ENCODE measurements at regions not wholly inside any gene's neighbourhood (a gene's known extent, or its start where the extent isn't known, plus 50 kb on each side); places are given as distances from the start of the nearest gene placed in this dataset.

GRCh38 chr11:8799273-8799672 is 111.7 kb upstream of the AKIP1 start:
- DNase-seq (ENCODE audit: low read depth), result no peak

- no peak for DNase-seq (ENCODE audit: low read depth)
These were observed 110.4 kb upstream of the AKIP1 start for GRCh38 chr11:8800520-8801110.

- no peak for DNase-seq (ENCODE audit: low read depth)
These were observed 109.9 kb upstream of the AKIP1 start for GRCh38 chr11:8801121-8801520.

DNA sequence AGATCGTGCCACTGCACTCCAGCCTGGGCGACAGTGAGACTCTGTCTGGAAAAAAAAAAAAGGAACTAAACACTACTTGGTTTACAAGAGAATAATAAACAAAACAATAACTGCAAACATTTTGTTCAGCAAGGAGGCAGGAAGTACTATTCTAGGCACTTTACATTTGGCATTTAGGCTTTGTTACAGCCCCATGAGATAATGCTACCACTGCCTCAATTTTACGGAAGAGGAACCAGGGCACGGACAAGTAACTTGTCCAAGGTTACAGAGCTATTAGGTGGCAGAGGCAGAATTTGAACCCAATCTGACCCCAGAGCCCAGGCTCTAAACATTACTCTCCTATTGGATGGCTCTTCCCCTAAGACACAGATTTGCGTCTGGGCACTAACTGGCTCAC is 108.7 kb upstream of the AKIP1 start:
- DNase-seq (ENCODE audit: low read depth), result no peak

- no peak for DNase-seq (ENCODE audit: low read depth)
These were observed 107.0 kb upstream of the AKIP1 start for GRCh38 chr11:8803973-8804372.

DNA sequence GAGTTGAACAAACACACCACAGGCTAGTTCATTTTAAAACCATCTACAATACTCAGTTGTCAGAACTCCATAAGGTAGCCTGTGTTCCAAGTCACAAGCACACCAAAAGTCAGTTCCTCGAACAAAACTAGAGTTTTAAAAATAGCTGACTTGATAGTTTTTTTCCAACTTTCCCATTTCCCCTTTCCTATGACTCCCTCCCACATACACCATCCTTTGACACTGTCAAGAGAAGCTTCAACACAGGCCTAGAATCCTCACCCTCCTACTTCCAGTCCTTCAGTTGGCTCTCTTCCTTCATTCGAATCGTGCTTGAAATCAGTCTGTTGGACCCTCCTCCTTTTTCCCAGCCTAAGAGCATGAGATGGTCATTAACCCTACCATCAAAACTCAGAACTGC is 105.7 kb upstream of the AKIP1 start:
- DNase-seq (ENCODE audit: low read depth), result no peak

- DNase-seq (ENCODE audit: low read depth), result no peak
These were observed 104.0 kb upstream of the AKIP1 start for GRCh38 chr11:8806974-8807373.

DNA sequence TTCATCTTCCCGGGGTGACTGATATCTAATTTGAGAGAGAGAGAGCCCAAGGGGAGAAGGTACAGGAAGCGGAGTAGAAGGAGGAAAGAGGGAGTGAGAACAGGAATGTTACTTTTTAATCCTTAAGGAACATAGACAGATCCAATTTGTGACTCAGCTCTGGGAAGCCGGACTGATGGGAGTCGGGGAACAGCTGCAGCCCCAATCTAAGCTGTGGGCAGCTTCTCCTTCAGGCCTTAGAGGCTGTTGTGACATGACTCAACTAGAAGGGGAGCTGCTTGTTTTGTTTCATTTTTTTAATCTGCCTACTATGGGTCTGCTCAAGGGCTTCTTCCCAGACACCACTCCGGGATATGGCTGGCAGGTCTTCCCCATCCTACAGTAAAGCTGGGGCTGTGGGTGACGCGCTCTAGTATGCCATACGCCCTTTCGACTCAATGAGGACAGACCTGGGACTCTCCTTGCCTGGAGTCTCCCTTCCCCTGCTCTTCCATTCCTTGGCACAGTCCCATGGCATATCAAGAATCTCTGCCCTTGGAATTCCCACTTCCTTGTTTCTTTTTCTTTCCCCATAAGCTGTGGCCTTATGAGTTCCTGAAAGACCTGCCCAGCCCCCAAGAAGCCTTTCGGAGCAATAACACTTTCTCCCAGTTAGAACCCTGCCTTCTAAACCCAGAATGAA is 103.3 kb upstream of the AKIP1 start:
- no peak for DNase-seq (ENCODE audit: low read depth)

DNA sequence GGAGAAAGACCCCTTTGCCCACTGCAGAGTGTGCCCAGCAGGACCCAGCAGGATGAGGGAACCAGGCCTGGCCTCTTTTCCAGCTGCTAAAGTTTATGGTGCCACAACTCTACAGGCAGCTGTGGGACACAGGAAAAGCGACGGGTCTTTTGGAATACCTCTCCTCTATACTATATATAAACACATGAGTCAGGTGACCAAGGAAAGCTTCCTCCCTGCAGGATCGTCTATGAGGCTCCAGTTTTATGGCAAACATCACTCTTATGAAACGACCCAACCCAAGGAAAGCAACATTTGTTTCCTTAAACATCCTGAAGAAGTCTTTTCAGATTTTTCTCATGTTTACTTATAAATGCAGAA is 102.8 kb upstream of the AKIP1 start:
- DNase-seq (ENCODE audit: low read depth), result no peak

DNA sequence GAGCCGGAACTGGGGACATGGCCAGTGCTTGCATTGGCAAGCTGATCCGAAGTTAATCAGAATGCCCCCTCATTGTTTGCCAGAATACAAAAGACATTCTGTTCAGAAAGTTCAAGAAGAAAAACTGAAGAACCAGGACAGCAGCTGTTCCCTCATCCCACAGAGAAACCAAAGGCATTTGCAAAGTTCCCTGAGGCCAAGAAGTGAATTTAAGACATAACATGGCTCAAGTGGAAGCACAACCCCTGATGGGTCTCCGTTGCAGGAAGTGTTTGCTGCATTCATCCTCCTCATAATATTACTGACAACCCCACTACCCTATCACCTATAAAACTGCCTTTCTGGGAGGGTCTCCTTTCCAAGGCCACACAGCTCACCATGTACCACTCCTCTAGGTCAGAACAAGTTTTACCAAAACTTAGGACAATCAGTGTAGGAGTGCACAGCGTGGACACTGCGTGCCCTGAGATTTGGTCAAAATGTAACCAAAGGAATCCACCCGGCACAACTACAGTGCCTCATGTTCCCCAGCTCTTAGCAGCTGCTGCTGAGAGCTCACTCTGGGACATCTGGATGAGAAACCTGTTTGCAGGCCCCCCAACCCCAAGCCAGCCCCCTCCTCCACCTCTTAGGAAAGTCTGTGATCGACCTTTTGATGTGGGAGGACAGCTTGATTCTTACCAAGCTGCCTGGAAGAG is 101.6 kb upstream of the AKIP1 start:
- no peak for DNase-seq (ENCODE audit: low read depth)

DNA sequence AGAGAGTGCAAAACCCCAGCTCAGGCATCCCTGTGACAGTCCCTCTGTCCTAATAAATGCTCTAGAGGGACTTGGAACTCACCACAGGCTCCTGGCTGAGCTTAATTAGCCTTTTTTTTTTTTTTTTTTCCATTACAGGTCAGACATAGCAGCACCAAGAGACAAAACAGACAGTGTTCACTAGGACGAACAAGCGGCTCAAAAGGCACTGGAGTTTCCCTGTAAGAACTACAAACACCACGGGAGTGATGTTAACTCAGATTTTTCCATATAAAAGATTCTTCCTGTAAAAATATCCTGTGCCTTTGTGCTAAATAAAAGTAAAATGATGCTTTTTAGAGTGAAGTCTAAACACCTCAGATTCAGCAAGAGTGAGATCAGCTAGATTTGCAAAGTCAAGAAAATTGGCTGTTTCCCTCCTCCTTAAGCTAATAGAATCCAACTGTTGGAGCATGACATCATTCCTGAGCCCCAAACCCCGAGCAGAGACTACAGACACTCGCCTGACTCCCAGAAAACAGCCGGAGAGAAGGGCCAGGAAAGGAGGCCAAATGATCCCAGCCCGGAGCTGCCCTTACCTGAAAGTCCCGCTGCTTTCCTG is 101.0 kb upstream of the AKIP1 start:
- no peak for DNase-seq (ENCODE audit: low read depth)

DNA sequence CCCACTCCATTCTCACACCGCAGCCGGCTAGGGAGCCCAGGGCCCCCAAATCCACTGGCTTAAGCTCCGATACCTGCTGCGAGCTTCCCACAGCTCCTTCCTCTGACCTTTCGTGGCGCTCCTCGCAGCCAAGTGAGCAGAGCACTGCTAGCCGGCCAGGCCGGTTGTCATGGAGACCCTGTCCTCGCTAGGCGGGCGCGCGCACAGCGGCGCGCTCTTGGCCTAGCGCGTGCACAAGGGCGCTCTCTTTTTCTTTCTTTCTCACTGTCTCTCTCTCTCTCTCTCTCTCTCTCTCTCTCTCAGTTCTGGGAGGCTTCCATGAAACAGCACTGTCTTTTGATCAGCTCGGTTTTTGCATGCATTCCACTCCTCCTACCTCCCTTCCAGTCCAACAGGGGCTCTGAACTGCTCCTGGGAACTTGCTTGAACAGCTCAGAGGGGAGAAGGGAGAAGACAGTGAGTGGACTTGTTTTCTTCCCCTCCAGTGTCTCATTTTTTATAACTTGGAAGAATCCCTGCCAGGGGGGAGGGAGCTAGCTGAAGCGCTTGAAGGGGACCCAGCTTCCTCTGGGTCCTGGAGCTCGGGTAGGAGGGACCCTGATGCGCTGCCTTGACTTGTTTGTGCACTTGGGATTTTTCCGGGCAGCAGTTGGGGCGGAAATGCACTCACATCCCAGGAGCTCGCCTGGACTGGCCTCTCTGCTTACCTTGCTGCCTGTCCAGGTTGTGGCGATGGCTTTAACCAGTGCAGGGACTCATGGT is 100.3 kb upstream of the AKIP1 start:
- DNase-seq (ENCODE audit: low read depth), result no peak

- no peak for DNase-seq (ENCODE audit: low read depth)
These were observed 99.4 kb upstream of the AKIP1 start for GRCh38 chr11:8811571-8811970.

DNA sequence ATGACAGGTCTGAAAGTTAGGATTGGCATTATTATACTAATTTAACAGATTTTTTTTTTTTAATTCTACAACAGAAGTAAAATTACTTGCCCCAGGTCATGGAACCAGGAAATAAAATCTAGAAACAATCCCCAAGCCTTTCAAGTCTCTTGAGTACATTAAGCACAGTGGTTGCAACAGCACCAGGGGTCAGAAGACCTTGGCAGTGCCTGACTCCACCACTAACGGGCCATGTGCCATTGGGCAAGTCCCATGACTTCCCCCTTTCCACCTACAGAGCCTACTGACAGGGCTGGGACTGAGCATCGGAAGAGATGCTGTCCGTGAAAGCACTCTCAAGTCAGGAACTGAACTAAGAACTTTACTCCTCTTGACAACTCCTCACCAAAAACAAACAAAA is 98.6 kb upstream of the AKIP1 start:
- no peak for DNase-seq (ENCODE audit: low read depth)

- DNase-seq (ENCODE audit: low read depth), result peak; percentile 15
These were observed 97.3 kb upstream of the AKIP1 start for GRCh38 chr11:8813658-8814057.

GRCh38 chr11:8814209-8814922 is 96.6 kb upstream of the AKIP1 start:
- no peak for DNase-seq (ENCODE audit: low read depth)

DNA sequence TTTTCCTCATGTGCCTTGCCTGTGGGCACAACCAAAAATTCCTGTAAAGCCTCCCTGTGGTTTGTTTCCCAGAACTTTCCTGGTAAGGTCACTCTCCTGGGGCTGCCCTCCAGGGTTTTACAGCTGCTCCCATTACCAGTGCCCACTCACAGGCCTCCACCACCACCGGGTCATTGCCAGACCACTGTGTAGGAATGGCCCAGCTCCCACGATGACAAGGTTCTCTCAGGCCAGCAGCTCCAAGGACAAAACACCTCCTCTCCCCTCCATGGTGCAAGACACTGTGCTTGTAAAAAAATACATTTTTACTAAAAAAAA is 96.1 kb upstream of the AKIP1 start:
- DNase-seq (ENCODE audit: low read depth), result no peak

- no peak for DNase-seq (ENCODE audit: low read depth)
These were observed 92.6 kb upstream of the AKIP1 start for GRCh38 chr11:8818421-8818820.

DNA sequence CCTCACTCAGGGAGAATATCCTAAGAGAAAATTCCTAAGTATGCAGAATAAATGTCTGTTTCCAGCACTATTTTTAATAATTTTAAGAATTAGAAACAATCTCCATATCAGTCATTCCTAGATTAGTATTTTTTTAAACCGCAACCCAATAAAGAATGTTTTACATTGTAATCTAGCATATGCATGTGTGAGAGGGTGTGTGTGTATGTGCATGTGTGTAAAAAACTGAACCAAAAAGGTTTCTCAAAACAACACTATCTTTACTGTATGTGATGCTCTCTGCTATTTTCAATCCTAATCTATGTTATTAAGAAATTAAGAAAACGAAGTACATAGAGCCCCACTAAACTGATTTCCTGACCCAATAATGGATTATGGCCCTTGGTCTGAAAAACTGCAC is 90.6 kb upstream of the AKIP1 start:
- no peak for DNase-seq (ENCODE audit: low read depth)

- no peak for DNase-seq (ENCODE audit: low read depth)
These were observed 88.5 kb upstream of the AKIP1 start for GRCh38 chr11:8822469-8822868.

- no peak for DNase-seq (ENCODE audit: low read depth)
These were observed 87.7 kb upstream of the AKIP1 start for GRCh38 chr11:8823174-8823742.
